ENCODE measurements at regions not wholly inside any gene's neighbourhood (a gene's known extent, or its start where the extent isn't known, plus 50 kb on each side); places are given as distances from the start of the nearest gene placed in this dataset.
A peak's percentile ranks its signal among the peaks of the same experiment; 100 is the strongest.

- DNase-seq, result no peak
These were observed 52.4 kb upstream of the UPP2 start for GRCh38 chr2:158049129-158049855.

- no peak for DNase-seq
These were observed 53.3 kb upstream of the UPP2 start for GRCh38 chr2:158048327-158048726.

GRCh38 chr2:158047156-158047611 lies 54.5 kb upstream of the UPP2 start:
- no peak for DNase-seq

GRCh38 chr2:158046121-158046880 lies 55.4 kb upstream of the UPP2 start:
- DNase-seq, result no peak

DNA sequence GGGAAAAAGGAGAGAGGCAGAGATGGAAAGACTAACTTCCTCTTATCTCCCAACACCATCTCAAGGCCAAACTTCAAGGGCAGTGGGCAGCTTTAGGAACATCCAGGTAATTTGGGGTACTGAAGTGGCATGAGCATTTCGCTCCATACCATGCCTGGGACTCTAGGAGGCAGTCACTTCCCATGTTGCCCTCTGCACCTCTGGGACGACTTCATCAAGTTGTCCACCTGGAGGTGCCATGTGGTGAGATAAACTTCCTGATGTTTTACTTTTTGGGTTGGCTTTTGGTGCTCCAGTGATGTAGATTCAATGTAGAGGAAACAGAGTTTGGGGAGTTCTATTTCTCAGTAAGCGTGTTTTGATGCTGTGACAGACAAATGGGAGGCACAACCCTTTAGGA lies 56.3 kb upstream of the UPP2 start:
- no peak for DNase-seq

- no peak for DNase-seq
These were observed 58.3 kb upstream of the UPP2 start for GRCh38 chr2:158043181-158043948.

DNA sequence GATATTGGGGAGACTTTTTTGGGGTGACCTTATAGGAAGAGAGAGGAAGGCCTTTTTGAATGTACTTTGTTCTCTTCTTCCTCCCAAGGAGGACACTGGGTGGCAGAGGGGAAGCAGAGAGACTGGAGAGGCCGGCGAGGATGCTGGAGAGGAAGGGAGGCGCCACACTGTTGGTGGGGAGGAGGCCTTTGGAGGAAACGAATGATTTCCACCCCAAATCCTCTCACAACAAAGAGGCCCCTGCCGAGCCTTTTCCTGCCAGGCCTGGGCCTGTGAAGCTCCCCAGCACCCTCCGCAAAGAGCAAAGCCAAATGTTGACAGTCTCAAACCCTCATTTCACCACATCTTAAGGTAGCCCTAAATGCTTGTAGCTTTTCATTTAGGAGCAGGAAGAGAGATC lies 59.0 kb upstream of the UPP2 start:
- DNase-seq, result no peak

DNA sequence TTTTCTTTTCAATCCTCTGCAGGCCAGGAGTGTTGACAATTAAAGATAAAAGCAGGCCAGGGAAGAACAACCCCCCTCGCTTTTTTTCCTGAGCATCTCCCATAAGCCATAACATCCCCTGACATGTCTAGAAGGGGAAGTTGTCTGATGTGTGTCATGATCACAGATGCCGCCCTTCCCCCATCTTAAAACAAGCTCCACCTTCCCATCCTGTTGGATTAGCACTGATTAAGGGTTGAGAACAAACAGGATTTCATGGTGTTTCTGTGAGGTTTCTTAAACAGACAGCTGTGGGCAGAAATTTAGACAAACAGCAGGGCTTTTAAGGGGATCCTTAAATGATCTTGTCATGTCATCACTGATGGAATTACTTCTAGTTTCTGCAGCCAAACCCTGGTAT lies 59.4 kb upstream of the UPP2 start:
- no peak for DNase-seq

GRCh38 chr2:158041400-158041799 lies 60.3 kb upstream of the UPP2 start:
- DNase-seq, result no peak

DNA sequence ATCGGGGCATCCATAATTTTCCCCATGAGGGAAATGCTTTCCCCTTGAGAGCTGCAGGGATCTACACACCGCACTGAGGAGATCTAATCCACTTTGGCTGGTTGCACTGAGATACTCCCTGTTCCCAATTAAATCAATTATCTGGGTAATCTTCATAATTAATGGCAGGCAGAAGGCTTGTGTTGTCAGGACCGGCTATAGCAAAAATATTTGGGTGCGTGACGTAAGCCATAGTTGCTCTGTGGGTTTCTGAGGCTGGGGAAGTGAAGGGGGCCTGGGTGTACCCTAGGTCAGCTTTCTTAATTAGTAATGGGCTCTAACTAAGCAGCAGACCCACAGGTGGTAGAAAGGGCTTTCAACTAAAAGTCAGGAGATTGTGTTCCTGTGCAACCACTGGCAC lies 62.8 kb upstream of the UPP2 start:
- no peak for DNase-seq

- no peak for DNase-seq
These were observed 67.3 kb upstream of the UPP2 start for GRCh38 chr2:158034198-158034866.

DNA sequence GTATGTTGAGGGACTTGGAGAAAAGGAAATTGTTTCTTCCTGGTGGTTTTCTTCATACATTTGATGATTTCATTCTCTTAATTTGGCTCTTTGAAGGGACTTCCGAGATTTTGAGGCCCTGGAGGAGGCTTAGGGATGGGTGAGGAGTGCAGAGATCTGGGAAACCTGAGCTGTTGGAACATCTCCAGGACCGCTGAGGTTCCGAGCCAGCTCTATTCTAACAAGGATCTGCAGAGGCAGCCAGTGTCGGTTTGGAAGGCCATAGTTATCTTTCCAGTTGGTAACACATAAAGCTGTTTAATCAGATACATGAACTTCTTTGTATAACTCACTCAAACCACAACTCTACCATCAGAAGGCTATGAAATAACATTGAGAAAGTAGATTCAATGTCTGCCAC lies 70.3 kb upstream of the UPP2 start:
- no peak for DNase-seq

DNA sequence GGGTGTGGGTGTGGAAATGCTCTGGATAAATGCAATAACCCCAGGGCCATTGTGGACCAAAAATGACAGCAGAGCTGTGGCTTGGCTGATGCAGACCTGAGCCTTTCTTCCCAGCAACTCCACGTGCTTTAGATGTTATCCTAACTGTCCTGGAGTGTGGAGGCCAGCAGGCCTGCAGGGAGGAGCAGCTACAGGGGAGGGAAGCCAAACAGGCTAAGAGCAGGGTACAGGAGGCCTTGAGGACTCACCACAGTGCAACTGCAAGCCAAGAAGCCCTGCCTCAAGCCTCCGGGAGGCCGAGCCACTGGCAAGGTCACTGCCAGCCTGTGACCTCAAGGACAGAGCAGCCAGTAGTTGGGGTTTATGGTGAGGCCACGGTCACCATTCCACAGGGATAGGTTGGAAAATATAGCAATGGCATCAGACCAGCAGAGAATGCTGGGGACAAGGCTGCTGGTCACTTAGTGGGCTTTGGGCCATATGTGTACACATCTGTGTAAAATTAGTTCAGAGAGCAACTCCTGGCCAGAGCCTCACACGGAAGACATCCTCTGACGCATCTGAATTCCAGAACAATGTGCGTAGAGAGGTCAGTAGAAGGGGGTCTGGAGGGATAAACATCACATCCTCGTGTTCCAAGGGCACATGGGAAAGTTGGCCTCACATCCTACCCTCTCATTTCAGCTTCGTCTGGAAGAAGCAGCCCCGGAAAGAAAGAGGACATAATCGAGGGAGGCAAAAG lies 76.2 kb upstream of the UPP2 start:
- DNase-seq, result no peak

DNA sequence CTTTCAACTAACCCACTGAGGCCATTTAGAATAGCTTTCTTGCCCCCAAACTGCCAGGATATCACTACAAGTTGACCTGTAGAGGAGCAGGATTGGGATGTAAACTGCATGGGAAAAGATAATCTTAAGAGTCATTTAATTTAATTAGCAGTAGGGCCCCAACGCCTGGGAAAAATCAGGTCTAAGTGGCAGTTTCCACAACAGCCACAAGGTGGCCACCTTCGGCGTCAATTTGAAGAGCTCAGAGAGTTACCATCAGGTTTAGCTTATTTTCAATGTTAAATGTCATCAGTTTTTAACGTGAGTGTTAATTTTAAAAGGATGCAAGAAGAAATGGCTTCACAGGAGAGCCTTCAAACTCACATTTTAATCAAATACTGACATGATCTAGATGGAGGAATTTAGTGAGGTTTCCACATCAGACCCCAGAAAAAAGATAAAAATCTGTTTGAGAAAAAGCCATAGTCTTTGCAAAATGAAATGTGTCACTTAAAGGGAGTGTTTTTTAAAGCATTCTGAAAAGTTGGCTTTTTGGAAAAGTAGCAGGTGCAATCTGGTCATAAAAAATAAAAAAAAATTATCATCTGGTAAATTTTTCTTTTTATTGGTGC lies 77.3 kb upstream of the UPP2 start:
- peak; percentile 32 for DNase-seq

GRCh38 chr2:158022888-158023287 lies 78.8 kb upstream of the UPP2 start:
- DNase-seq, result no peak

DNA sequence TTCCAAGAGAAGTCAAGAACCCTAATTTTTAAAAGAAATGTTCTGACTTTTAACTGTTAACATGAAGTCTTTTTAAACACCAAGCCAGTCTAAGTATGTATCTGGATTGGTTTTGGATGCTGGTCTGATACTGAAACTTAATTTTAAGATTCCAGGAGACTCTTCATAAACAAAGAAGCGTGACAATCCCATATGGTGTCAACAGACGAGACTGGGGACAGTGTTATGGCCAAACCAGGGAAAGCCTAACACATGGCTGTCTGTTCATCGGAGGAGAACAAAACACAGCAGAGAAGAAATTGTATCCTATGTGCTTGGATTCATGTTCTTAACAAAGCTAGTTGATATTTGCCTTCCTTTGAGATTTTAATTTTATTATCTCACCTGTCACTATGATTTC lies 80.5 kb upstream of the UPP2 start:
- no peak for DNase-seq

DNA sequence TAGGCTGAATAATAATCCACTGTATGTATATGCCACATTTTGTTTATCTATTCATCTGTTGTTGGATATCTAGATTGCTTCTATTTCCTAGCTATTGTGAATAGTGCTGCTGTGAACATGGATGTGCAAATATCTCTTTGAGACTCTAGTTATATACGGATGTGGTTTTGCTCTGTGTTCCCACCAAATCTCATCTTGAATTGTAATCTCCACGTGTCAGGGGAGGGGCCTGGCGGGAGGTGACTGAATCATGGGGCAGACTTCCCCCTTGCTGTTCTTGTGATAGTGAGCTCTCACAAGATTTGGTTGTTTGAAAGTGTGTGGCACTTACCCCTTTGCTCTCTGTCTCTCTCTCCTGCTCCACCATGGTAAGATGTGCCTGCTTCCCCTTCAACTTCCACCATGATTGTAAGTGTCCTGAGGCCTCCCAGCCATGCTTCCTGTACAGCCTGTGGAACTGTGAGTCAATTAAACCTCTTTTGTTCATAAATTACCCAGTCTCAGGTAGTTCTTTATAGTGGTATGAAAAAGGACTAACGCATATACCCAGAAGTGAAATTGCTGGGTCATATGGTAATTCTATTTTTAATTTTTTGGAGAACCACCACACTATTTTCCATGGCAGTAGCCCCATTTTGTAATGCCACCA lies 86.1 kb upstream of the UPP2 start:
- DNase-seq, result no peak

GRCh38 chr2:158013891-158014290 lies 87.8 kb upstream of the UPP2 start:
- DNase-seq, result no peak

GRCh38 chr2:158011055-158011771 lies 90.5 kb upstream of the UPP2 start:
- no peak for DNase-seq

DNA sequence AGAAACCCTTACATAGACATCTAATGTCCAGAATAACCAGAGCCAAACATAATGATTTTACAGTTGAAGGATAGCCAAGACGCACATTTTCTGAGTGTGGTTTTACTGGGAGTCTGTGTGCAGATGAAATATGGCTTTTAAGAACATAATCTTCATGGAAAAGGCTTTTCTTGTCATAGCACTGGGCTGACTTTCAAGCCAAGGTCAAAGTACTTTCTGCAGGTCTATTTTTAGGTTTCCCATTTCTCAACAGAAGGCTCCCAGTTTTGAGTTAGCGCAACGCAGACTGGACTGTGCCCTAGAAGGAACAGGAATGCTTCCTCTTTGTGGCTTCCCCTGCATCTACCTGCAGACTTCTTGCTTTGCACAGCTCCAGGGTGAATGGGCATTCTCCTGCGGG lies 92.3 kb upstream of the UPP2 start:
- DNase-seq, result no peak

Measured in T-helper 9 cell (primary cell).